ENCODE measurements at regions not wholly inside any gene's neighbourhood (a gene's known extent, or its start where the extent isn't known, plus 50 kb on each side); places are given as distances from the start of the nearest gene placed in this dataset.

- CTCF ChIA-PET (ENCODE audit: partially characterized antibody) = interaction anchor here (1.4 kb wide), 1 partner anchor 92 kb away, joined by 3 read pairs; no protein-coding TSS in a partner anchor
- H3K27ac ChIP-seq (ENCODE audit: low read depth, low read length) = no peak overlapping the region
- H3K23ac ChIP-seq (ENCODE audit: insufficient read length) = no peak overlapping the region
- POLR2A ChIA-PET (ENCODE audit: partially characterized antibody) = no interaction called here
- H3K79me1 ChIP-seq (ENCODE audit: low read depth, low read length) = no peaks in the 10 kb centered on the region
- H4K8ac ChIP-seq (ENCODE audit: extremely low read depth, insufficient read depth, low read length) = no peak overlapping the region
- no peak overlapping the region for H2BK12ac ChIP-seq (ENCODE audit: low read depth, low read length)
- H3K4ac ChIP-seq (replicated peaks; ENCODE audit: insufficient read length, low read depth, low read length) = no peak overlapping the region
- 74% methylated on average over 3 of the region's 3 CpGs; no CpG with 5 or more reads in 1 of the 2 experiments for WGBS, 2 experiments (ENCODE audit: extremely low coverage in 1 of 2, insufficient coverage in 1 of 2, insufficient read length in 1 of 2, insufficient replicate concordance in 2 of 2, low coverage in 1 of 2, low lambda C conversion rate in 2 of 2, missing lambda C conversion rate in 1 of 2)
- no peak overlapping the region for H3K18ac ChIP-seq (ENCODE audit: extremely low read depth, low read length)
- no peaks in the 10 kb centered on the region for H3K9me3 ChIP-seq (ENCODE audit: insufficient read depth in 2 of 2, low read depth in 1 of 2, low read length in 1 of 2)
- H2BK5ac ChIP-seq (ENCODE audit: low read depth, low read length) = no peak overlapping the region
- no peak overlapping the region for H2BK120ac ChIP-seq (replicated peaks; ENCODE audit: low read depth, low read length)
- H2AK5ac ChIP-seq (ENCODE audit: low read depth, low read length) = no peak overlapping the region
- no peaks in the 10 kb centered on the region for H3K36me3 ChIP-seq (ENCODE audit: control insufficient read depth in 2 of 4, insufficient read depth in 4 of 4, low read length in 3 of 4)
- H2BK15ac ChIP-seq (ENCODE audit: low read length) = no peak overlapping the region
- DNase-seq (ENCODE audit: low read depth in 1 of 2, low spot score in 2 of 2) = no peak
- peaks cover 0 to 1% (median 0%) of the 10 kb centered on the region in 4 experiments; a peak in 1 of 7 replicates for H3K27me3 ChIP-seq (replicated peaks in 1 of 4; ENCODE audit: control insufficient read depth in 3 of 4, extremely low read depth in 1 of 4, insufficient read depth in 3 of 4, low read length in 3 of 4)
- no peak overlapping the region for H3K9ac ChIP-seq (replicated peaks in 1 of 4; ENCODE audit: extremely low read depth in 1 of 4, low read depth in 3 of 4, low read length in 3 of 4)
- no peak overlapping the region for H4K5ac ChIP-seq (ENCODE audit: insufficient read length, low read depth, low read length)
- no peak overlapping the region for H3K4me2 ChIP-seq (ENCODE audit: insufficient read depth in 1 of 2, low read depth in 2 of 2, low read length in 2 of 2)
- no peaks in the 10 kb centered on the region for H3K23me2 ChIP-seq (ENCODE audit: low read depth, low read length)
- no peak overlapping the region for H2BK20ac ChIP-seq (ENCODE audit: low read length)
- no peaks in the 10 kb centered on the region for H3K79me2 ChIP-seq (ENCODE audit: control insufficient read depth in 1 of 2, insufficient read depth in 2 of 2, low read length in 2 of 2)
- H3K56ac ChIP-seq (replicated peaks; ENCODE audit: insufficient read length, low read depth, low read length) = no peak overlapping the region
- H4K91ac ChIP-seq (replicated peaks; ENCODE audit: insufficient read length, low read length) = no peak overlapping the region
- peaks cover 0 to 4% (median 0%) of the 10 kb centered on the region in 4 experiments; a peak in 3 of 7 replicates for H3K4me1 ChIP-seq (replicated peaks in 1 of 4; ENCODE audit: control insufficient read depth in 3 of 4, insufficient read depth in 4 of 4, low read length in 3 of 4)
- no peak overlapping the region for H3K4me3 ChIP-seq (ENCODE audit: extremely low read depth in 1 of 4, insufficient read depth in 2 of 4, low read depth in 3 of 4, low read length in 4 of 4)
- FAIRE-seq = no peak
- no peak overlapping the region for H3K14ac ChIP-seq (ENCODE audit: insufficient read length)
- no peaks in the 10 kb centered on the region for H4K20me1 ChIP-seq (replicated peaks in 1 of 2; ENCODE audit: control insufficient read depth in 1 of 2, insufficient read depth in 2 of 2, low read length in 2 of 2)
- no peak overlapping the region for H2AFZ ChIP-seq (ENCODE audit: low read length)
- TF ChIP-seq ZNF274 (IDR thresholded peaks at IDR 0.05; ENCODE audit: borderline replicate concordance, extremely low read depth, low read length) = no peak
- no peak for TF ChIP-seq EZH2 (IDR thresholded peaks at IDR 0.05; ENCODE audit: low read depth, low read length, severe bottlenecking)
- TF ChIP-seq CTBP2 (IDR thresholded peaks at IDR 0.05; ENCODE audit: borderline replicate concordance, insufficient read depth, insufficient read length, low read length) = no peak
- TF ChIP-seq RBBP5 (IDR thresholded peaks at IDR 0.05; ENCODE audit: borderline replicate concordance, low read depth, low read length) = no peak
- no peak for TF ChIP-seq CREB1 (IDR thresholded peaks at IDR 0.05)
- no peak for TF ChIP-seq SIRT6 (IDR thresholded peaks at IDR 0.05; ENCODE audit: low read length)
- no peak for TF ChIP-seq CBX5 (IDR thresholded peaks at IDR 0.05; ENCODE audit: low read depth, low read length)
- no peak for TF ChIP-seq RFX5 (IDR thresholded peaks at IDR 0.05; ENCODE audit: borderline replicate concordance, low read depth, low read length)
- TF ChIP-seq GTF2F1 (IDR thresholded peaks at IDR 0.05; ENCODE audit: borderline replicate concordance, low read depth, low read length) = no peak
- no peak for TF ChIP-seq RNF2 (IDR thresholded peaks at IDR 0.05; ENCODE audit: borderline replicate concordance, low read depth, low read length, missing control alignments, poor library complexity, severe bottlenecking)
- TF ChIP-seq, protein P1, sequence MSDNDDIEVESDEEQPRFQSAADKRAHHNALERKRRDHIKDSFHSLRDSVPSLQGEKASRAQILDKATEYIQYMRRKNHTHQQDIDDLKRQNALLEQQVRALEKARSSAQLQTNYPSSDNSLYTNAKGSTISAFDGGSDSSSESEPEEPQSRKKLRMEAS (IDR thresholded peaks at IDR 0.05) = no peak
- TF ChIP-seq, protein P2, sequence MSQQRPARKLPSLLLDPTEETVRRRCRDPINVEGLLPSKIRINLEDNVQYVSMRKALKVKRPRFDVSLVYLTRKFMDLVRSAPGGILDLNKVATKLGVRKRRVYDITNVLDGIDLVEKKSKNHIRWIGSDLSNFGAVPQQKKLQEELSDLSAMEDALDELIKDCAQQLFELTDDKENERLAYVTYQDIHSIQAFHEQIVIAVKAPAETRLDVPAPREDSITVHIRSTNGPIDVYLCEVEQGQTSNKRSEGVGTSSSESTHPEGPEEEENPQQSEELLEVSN (IDR thresholded peaks at IDR 0.05) = no peak
- TF ChIP-seq JUND (IDR thresholded peaks at IDR 0.05; ENCODE audit: low read length) = no peak
- TF ChIP-seq KDM4A (IDR thresholded peaks at IDR 0.05; ENCODE audit: low read depth, low read length, severe bottlenecking) = no peak
These were observed 348.6 kb upstream of the MCTP2 start for GRCh38 chr15:93882779-93883178.

All from H1 (cell line).